GM18951 (cell line): ENCODE measurements at regions not wholly inside any gene's neighbourhood (a gene's known extent, or its start where the extent isn't known, plus 50 kb on each side); places are given as distances from the start of the nearest gene placed in this dataset.
"Not testable (repeated sequence)": the region's sequence is repeated elsewhere in the genome, so short reads cannot be mapped to it uniquely, and the experiment has no call there.

Experiments
- POLR2A ChIP-seq: IDR thresholded peaks from 4 replicates; pipeline ENCODE4 v1.6.1; 2011; ENCODE audit warnings: mild to moderate bottlenecking; ENCODE audit not compliant: insufficient read length, insufficient read depth; ENCODE audit errors: extremely low read depth
- in situ Hi-C: fragments of 300-500 bp; cut with MboI; formaldehyde crosslinking; loops from one replicate; pipeline ENCODE4 v1.12.0; 2022; ENCODE audit warnings: low sequenced_read_pairs, mixed read lengths, inconsistent platforms; ENCODE audit not compliant: unreplicated experiment

DNA sequence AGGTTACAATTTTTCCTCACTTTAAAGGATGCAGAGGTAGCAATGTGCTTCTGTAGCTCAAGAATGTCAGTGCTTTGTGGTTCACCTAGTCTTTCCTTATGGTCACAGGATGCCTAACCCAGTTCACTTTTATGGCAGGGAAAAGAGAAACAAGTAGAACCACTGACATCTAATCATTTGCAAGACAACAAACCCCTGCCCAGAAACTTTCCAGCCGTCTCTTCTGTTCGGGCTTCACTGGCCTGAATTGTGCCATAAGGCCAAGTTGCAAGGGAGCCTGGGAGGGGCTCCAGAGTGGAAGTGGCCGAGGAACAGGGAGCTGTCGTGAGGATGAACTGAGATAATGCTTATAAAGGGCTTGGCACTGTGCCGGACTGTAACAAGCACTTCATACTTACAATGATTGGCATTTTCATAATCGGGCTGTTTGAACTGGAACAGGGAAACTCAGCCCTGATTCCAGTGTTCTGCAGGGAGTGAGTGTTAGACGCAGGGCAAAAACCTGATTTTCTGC lies 212.6 kb downstream of the BCAS1 start:
- no peak for TF ChIP-seq POLR2A
- in situ Hi-C loops = no loop called here

DNA sequence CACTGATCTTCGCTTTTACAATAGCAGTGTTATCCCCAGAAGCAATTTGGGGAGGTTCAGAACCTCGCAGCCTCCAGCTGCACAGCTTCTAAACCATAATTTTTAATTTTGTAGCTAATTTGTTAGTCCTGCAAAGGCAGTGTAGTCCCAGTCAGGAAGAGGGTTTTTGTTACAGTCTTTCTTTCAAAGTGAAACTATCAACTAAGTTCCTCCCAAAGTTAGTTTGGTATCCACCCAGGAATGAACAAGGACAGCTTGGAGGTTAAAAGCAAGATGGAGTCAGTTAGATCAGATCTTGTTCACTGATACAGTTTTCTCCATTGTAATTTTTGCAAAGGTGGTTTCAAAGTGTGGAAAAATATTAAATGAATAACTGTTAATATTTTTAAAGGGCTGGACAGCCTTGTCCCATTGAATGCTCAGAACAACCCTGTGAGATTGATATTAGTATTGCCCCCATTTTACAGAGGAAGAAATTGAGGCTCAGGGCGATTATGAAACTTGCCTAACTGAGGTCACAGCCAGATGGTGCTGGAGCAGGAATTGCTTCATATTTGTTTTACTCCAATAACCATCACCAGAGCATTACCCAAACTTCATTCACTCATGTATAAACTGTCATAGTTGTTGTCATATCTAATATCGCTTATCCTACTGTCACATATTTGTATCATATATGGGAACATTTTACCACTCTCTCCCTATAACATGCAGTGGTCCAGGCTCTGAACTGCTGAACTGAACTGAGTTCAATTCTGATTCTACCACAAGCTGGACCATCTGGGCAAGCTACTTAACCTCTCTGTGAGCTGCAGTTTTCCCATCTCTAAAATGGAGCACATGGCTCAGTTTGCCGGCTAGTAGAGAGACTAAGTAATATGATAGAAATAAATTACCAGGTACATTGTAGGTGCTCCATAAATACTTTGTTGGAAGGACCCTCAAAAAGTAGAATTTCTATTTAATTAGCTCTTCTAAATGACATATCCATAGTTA lies 213.8 kb downstream of the BCAS1 start:
- in situ Hi-C loops = no loop called here

DNA sequence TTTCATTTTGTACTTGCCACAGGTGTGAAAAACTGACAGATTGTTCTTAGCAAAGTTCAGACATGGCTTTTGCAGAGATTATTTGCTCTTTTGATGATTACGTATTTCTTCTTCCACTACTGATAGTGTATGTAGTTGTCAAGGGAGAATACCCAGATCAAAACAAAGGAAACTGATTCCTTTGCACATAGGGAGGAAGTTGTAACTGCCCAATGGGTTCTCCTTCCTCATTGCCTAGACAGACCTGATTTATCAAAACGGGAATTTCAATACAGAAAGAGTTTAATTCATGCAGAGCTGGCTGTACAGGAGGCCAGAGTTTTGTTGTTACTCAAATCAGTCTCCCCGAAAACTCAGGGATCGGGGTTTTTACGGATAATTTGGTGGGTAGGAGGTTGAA lies 214.7 kb downstream of the BCAS1 start:
- TF ChIP-seq POLR2A = no peak
- in situ Hi-C loops = no loop called here

More for the DNA sequence above, 213.8 kb downstream of the BCAS1 start:
- no peak for TF ChIP-seq POLR2A

DNA sequence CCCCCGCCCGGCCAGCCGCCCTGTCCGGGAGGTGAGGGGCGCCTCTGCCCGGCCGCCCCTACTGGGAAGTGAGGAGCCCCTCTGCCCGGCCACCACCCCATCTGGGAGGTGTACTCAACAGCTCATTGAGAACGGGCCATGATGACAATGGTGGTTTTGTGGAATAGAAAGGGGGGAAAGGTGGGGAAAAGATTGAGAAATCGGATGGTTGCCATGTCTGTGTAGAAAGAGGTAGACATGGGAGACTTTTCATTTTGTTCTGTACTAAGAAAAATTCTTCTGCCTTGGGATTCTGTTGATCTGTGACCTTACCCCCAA lies 215.8 kb downstream of the BCAS1 start:
- in situ Hi-C loops = not testable (repeated sequence)

GRCh38 chr20:53853111-53853713 lies 217.2 kb downstream of the BCAS1 start:
- no peak for TF ChIP-seq POLR2A
- in situ Hi-C loops = no loop called here

DNA sequence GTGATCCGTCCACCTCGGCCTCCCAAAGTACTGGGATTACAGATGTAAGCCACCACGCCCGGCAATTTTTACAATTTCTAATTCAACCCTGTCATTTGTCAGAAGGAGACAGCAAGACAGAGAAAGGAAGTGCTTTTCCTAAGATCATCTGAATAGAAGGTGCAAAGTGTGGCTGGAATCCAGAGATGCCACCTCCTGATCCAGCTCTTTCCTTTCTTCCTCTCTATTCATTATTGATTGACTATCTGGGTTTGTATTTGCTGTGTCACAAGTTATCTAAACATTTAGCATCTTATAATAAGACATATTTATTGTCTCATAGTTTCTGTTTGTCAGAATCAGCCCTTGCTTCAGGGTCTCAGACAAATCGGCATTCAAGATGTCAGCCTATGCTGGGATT lies 217.7 kb downstream of the BCAS1 start:
- TF ChIP-seq POLR2A = no peak
- in situ Hi-C loops = no loop called here

- in situ Hi-C loops = no loop called here
- no peak for TF ChIP-seq POLR2A
Observed at GRCh38 chr20:53852014-53852413, 218.4 kb downstream of the BCAS1 start.

GRCh38 chr20:53850319-53850718 lies 220.1 kb downstream of the BCAS1 start:
- TF ChIP-seq POLR2A = no peak
- in situ Hi-C loops = no loop called here

GRCh38 chr20:53849471-53850059 lies 220.8 kb downstream of the BCAS1 start:
- in situ Hi-C loops = no loop called here
- TF ChIP-seq POLR2A = no peak

- in situ Hi-C loops = no loop called here
- no peak for TF ChIP-seq POLR2A
Observed at GRCh38 chr20:53848304-53848703, 222.1 kb downstream of the BCAS1 start.

DNA sequence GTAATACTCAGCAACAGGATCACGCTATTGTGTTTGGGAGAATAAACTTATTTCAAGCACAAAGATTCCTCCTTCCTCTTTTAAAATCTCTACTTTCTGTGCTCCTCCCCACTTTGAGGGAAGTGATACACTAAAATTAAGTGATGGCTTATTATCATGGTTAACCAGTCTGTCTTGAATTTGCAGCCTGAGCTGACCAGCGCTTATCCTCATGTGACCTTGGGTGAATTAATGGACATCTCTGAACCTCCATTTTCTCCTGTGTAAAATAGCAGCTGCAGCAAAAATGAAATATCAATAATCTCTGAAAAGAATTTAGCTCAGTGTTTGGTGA lies 222.6 kb downstream of the BCAS1 start:
- TF ChIP-seq POLR2A = no peak
- in situ Hi-C loops = no loop called here

GRCh38 chr20:53847139-53847836 lies 223.1 kb downstream of the BCAS1 start:
- in situ Hi-C loops = no loop called here

GRCh38 chr20:53846640-53847039 lies 223.8 kb downstream of the BCAS1 start:
- in situ Hi-C loops = no loop called here
- no peak for TF ChIP-seq POLR2A

More at GRCh38 chr20:53847139-53847836, 223.1 kb downstream of the BCAS1 start:
- TF ChIP-seq POLR2A = no peak
